HCT116 (cell line): ENCODE measurements at regions not wholly inside any gene's neighbourhood (a gene's known extent, or its start where the extent isn't known, plus 50 kb on each side); places are given as distances from the start of the nearest gene placed in this dataset.

Experiments used
- ATAC-seq: fragments of 200-7000 bp; cut with Tn5 transposase; 2 replicates; pipeline ENCODE4 v1.9.1; 2020; ENCODE audit warnings: mild to moderate bottlenecking, moderate library complexity
- BruUV-seq: library from RNA; stranded (reverse); fragments of 400-500 nt; replicated peaks from 2 replicates; lab custom pipeline; 2021; lab: Mats Ljungman, UMichigan
- CTCF ChIA-PET: fragments of 300-600 bp; sonication (Branson Sonifier 250); formaldehyde crosslinking; loops from one replicate; lab custom pipeline; 2021; ENCODE audit warnings: antibody characterized with exemption; lab: Charles Lee
- POLR2A ChIA-PET: fragments of 300-600, 350-600 bp; sonication (Branson Sonifier 250); formaldehyde crosslinking; loops from one replicate; lab custom pipeline; 2021; ENCODE audit warnings: antibody characterized with exemption; lab: Charles Lee
- RAD21 ChIA-PET, 2 experiments: fragments of 300-600 bp; sonication (Branson Sonifier 250); formaldehyde crosslinking; loops; one replicate each; lab custom pipeline; 2023; ENCODE audit warnings: low total read pairs in 2 of 2; ENCODE audit not compliant: uncharacterized antibody in 2 of 2, unreplicated experiment in 2 of 2, low non-redundant PET in 1 of 2; lab: Charles Lee
- DNase-seq: peaks from one replicate; pipeline ENCODE4 v3.0.0-alpha.2; 2010; ENCODE audit warnings: low read depth, low spot score
- H2AFZ ChIP-seq: fragments of 200-600 bp; shearing (Covaris generic), sonication (generic); 2 replicates; pipeline ENCODE4 v1.6.1; 2017; ENCODE audit warnings: low read depth, mixed run types, mixed read lengths, antibody characterized with exemption, low read length; ENCODE audit not compliant: poor library complexity, severe bottlenecking
- H3K27ac ChIP-seq: 2 replicates; pipeline ENCODE4 v1.5.1; 2012; ENCODE audit warnings: low read depth, low read length
- H3K27me3 ChIP-seq: fragments of 200-600 bp; sonication (generic); 2 replicates; pipeline ENCODE4 v1.6.1; 2016; ENCODE audit warnings: mixed run types, low read length, mixed read lengths; ENCODE audit not compliant: insufficient read depth
- H3K36me3 ChIP-seq, 2 experiments: fragments of 200-500 bp in 1 of 2; fragments of 200-600 bp in 1 of 2; sonication (Bioruptor generic) in 1 of 2; sonication (generic) in 1 of 2; 2 replicates each; pipeline versions ENCODE4 v1.5.1 to v1.6.1; 2014 to 2016; ENCODE audit warnings: low read length in 2 of 2, inconsistent platforms in 1 of 2, mixed read lengths in 1 of 2, mixed run types in 1 of 2; ENCODE audit not compliant: insufficient read depth in 2 of 2, control insufficient read depth in 1 of 2
- H3K4me1 ChIP-seq, 2 experiments: fragments of 200-600 bp in 1 of 2; sonication (generic) in 1 of 2; 2 replicates each; pipeline versions ENCODE4 v1.5.1 to v1.6.1; 2012 to 2017; ENCODE audit warnings: low read length in 2 of 2, inconsistent platforms in 1 of 2, mild to moderate bottlenecking in 1 of 2, mixed read lengths in 1 of 2, mixed run types in 1 of 2, moderate library complexity in 1 of 2; ENCODE audit not compliant: insufficient read depth in 2 of 2, control insufficient read depth in 1 of 2
- H3K4me2 ChIP-seq: fragments of 200-600 bp; sonication (generic); 2 replicates; pipeline ENCODE4 v1.6.1; 2017; ENCODE audit warnings: mixed run types, low read length, mixed read lengths
- H3K4me3 ChIP-seq, 2 experiments: fragments of 200-600 bp in 1 of 2; sonication (generic) in 1 of 2; replicated peaks in 1 of 2; 2 replicates each; pipeline ENCODE4 v1.5.1; 2011 to 2016; ENCODE audit warnings: low read length in 2 of 2, control low read depth in 1 of 2, low read depth in 1 of 2, mild to moderate bottlenecking in 1 of 2, mixed read lengths in 1 of 2, mixed run types in 1 of 2
- H3K79me2 ChIP-seq: fragments of 200-600 bp; sonication (generic); 2 replicates; pipeline ENCODE4 v1.6.1; 2017; ENCODE audit warnings: mild to moderate bottlenecking, mixed run types, low read length, moderate library complexity, mixed read lengths; ENCODE audit not compliant: insufficient read depth
- H3K9ac ChIP-seq: fragments of 200-600 bp; sonication (generic); 2 replicates; pipeline ENCODE4 v1.6.1; 2016; ENCODE audit warnings: low read length, mixed read lengths
- H3K9me2 ChIP-seq: fragments of 200-600 bp; sonication (generic), shearing (Covaris generic); 2 replicates; pipeline ENCODE4 v1.6.1; 2017; ENCODE audit warnings: mixed run types, mild to moderate bottlenecking, moderate library complexity; ENCODE audit not compliant: insufficient read depth
- H3K9me3 ChIP-seq, 2 experiments: fragments of 200-500 bp in 1 of 2; fragments of 200-600 bp in 1 of 2; sonication (Bioruptor generic) in 1 of 2; sonication (generic) in 1 of 2; 2 replicates each; pipeline ENCODE4 v1.6.1; 2014 to 2017; ENCODE audit warnings: low read length in 2 of 2, mixed read lengths in 2 of 2, inconsistent platforms in 1 of 2, low read depth in 1 of 2, mild to moderate bottlenecking in 1 of 2, mixed run types in 1 of 2, moderate library complexity in 1 of 2; ENCODE audit not compliant: control insufficient read depth in 1 of 2, insufficient read depth in 1 of 2
- H4K20me1 ChIP-seq: fragments of 200-600 bp; sonication (generic), shearing (Covaris generic); 2 replicates; pipeline ENCODE4 v1.6.1; 2017; ENCODE audit warnings: mixed run types, mild to moderate bottlenecking, moderate library complexity; ENCODE audit not compliant: insufficient read depth
- CTCF ChIP-seq, 3 experiments: fragments of 200-600 bp in 1 of 3; sonication (generic) in 1 of 3; IDR thresholded peaks in 2 of 3; conservative IDR thresholded peaks in 1 of 3; 2 replicates each; pipeline ENCODE4 v1.5.1; 2012 to 2017; ENCODE audit warnings: low read depth in 2 of 3, low read length in 2 of 3, antibody characterized with exemption in 1 of 3, borderline replicate concordance in 1 of 3, control low read depth in 1 of 3, mild to moderate bottlenecking in 1 of 3, mixed read lengths in 1 of 3, mixed run types in 1 of 3, moderate library complexity in 1 of 3; ENCODE audit not compliant: insufficient read depth in 1 of 3
- EGR1 ChIP-seq: IDR thresholded peaks from 2 replicates; pipeline ENCODE4 v1.6.1; 2012; ENCODE audit warnings: low read depth
- POLR2A ChIP-seq: IDR thresholded peaks from 2 replicates; pipeline ENCODE4 v1.7.0; 2011; ENCODE audit warnings: borderline replicate concordance; ENCODE audit not compliant: insufficient read depth, insufficient read length; ENCODE audit errors: extremely low read depth
- RAD21 ChIP-seq: IDR thresholded peaks from 2 replicates; pipeline ENCODE4 v1.6.1; 2012; ENCODE audit warnings: low read depth, mild to moderate bottlenecking
- TCF7L2 ChIP-seq: IDR thresholded peaks from 2 replicates; pipeline ENCODE4 v1.7.0; 2011; ENCODE audit warnings: borderline replicate concordance, inconsistent platforms; ENCODE audit not compliant: insufficient read depth, insufficient read length; ENCODE audit errors: extremely low read depth
- YY1 ChIP-seq: IDR thresholded peaks from 2 replicates; pipeline ENCODE4 v1.6.1; 2011; ENCODE audit warnings: low read length, low read depth, moderate library complexity, mild to moderate bottlenecking; ENCODE audit not compliant: insufficient replicate concordance; ENCODE audit errors: extremely low read depth
- intact Hi-C: fragments of 100-400 bp; cut with micrococcal nuclease; formaldehyde crosslinking; loops from 2 replicates; pipeline ENCODE4 v1.10.0; 2022
- TF ChIP-seq, protein P1 (sequence below): IDR thresholded peaks from 2 replicates; pipeline ENCODE4 v1.6.1; 2012; ENCODE audit warnings: low read depth
- TF ChIP-seq, protein P2 (sequence below): IDR thresholded peaks from 2 replicates; pipeline ENCODE4 v1.6.1; 2011; ENCODE audit warnings: mild to moderate bottlenecking, low read length, moderate library complexity; ENCODE audit not compliant: insufficient replicate concordance; ENCODE audit errors: extremely low read depth
- TF ChIP-seq, protein P3 (sequence below): IDR thresholded peaks from 2 replicates; pipeline ENCODE4 v1.6.1; 2012

DNA sequence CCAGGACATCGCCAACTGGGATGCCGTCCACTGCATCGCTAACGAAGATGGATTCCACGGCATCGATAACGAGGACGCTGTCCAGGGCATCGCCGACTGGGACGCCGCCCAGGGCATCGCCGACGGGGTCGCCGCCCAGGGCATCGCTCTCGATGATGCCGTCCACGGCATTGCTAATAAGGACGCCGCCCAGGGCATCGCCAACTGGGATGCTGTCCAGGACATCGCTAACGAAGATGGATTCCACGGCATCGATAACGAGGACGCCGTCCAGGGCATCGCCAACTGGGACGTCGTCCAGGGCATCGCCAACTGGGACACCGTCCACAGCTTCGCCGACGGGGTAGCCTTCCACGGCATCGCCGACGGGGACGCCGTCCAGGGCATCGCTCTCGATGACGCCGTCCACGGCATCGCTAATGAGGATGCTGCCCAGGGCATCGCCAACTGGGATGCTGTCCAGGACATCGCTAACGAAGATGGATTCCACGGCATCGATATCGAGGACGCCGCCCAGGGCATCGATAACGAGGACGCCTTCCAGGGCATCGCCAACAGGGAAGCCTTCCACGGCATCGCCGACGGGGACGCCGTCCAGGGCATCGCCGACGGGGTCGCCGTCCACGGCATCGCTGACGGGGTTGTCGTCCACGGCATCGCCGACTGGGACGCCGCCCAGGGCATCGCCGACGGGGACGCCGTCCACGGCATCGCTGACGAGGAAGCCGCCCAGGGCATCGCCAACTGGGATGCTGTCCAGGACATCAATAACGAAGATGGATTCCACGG is 948.4 kb downstream of the TUBA3C start:
- H3K27ac ChIP-seq, result no peak overlapping the region
- RAD21 ChIA-PET, result no interaction called here
- no peaks in the 10 kb centered on the region for H3K27me3 ChIP-seq
- no peak overlapping the region for H3K4me3 ChIP-seq
- H3K79me2 ChIP-seq, result no peaks in the 10 kb centered on the region
- ATAC-seq, result no peak
- TF ChIP-seq POLR2A (no peak), CTCF (IDR thresholded peaks at IDR 0.05 in 2 of 3, conservative IDR thresholded peaks at IDR 0.05 in 1 of 3; ENCODE audit: borderline replicate concordance in 1 of 3, insufficient read depth in 1 of 3, low read depth in 2 of 3, low read length in 2 of 3) (no peak)
- CTCF ChIA-PET, result no interaction called here
- intact Hi-C loops, result no loop called here
- H3K36me3 ChIP-seq, result no peaks in the 10 kb centered on the region
- no peak overlapping the region for H3K4me2 ChIP-seq
- no TSS peak for BruUV-seq
- DNase-seq, result no peak
- H3K9me3 ChIP-seq, result peaks cover 5 to 16% of the 10 kb centered on the region in 2 experiments; a peak in 2 of 4 replicates
- H4K20me1 ChIP-seq, result no peaks in the 10 kb centered on the region
- H3K9me2 ChIP-seq, result no peaks in the 10 kb centered on the region
- POLR2A ChIA-PET, result no interaction called here
- H2AFZ ChIP-seq, result no peak overlapping the region
- no peaks in the 10 kb centered on the region for H3K4me1 ChIP-seq
- no peak overlapping the region for H3K9ac ChIP-seq

DNA sequence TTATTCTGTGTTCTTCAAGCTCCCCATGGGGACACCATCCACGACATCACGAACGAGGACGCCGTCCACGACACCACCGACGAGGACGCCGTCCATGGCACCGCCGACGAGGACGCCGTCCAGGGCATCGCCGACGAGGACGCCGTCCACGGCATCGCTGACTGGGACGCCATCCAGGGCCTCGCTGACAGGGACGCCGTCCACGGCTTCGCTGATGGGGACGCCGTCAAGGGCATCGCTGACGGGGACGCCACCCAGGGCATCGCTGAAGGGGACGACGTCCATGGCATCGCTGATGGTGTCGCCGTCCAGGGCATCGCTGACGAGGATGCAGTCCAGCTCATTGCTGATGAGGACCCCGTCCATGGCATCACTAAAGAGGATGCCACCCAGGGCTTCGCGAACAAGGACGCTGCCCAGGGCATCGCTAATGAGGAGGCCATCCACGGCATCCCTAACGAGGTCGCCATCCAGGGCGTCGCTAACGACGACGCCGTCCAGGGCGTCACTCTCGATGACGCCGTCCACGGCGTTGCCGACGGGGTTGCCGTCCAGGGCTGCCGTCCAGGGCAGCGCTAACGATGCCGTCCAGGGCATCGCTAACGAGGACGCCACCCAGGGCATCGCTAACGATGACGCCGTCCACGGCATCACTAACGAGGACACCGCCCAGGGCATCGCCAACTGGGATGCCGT is 949.2 kb downstream of the TUBA3C start:
- H3K79me2 ChIP-seq, result no peaks in the 10 kb centered on the region
- H3K4me2 ChIP-seq, result no peak overlapping the region
- CTCF ChIA-PET, result no interaction called here
- no peak overlapping the region for H3K4me3 ChIP-seq
- H3K9me3 ChIP-seq, result peaks cover 5 to 16% of the 10 kb centered on the region in 2 experiments; a peak in 2 of 4 replicates
- H3K9me2 ChIP-seq, result no peaks in the 10 kb centered on the region
- no TSS peak for BruUV-seq
- RAD21 ChIA-PET, result no interaction called here
- H3K9ac ChIP-seq, result no peak overlapping the region
- no peak overlapping the region for H2AFZ ChIP-seq
- no peak overlapping the region for H3K27ac ChIP-seq
- POLR2A ChIA-PET, result no interaction called here
- no peaks in the 10 kb centered on the region for H3K4me1 ChIP-seq
- no peak for ATAC-seq
- H3K36me3 ChIP-seq, result no peaks in the 10 kb centered on the region
- intact Hi-C loops, result no loop called here
- H3K27me3 ChIP-seq, result no peaks in the 10 kb centered on the region
- no peak for DNase-seq
- no peaks in the 10 kb centered on the region for H4K20me1 ChIP-seq
- TF ChIP-seq, protein P1, sequence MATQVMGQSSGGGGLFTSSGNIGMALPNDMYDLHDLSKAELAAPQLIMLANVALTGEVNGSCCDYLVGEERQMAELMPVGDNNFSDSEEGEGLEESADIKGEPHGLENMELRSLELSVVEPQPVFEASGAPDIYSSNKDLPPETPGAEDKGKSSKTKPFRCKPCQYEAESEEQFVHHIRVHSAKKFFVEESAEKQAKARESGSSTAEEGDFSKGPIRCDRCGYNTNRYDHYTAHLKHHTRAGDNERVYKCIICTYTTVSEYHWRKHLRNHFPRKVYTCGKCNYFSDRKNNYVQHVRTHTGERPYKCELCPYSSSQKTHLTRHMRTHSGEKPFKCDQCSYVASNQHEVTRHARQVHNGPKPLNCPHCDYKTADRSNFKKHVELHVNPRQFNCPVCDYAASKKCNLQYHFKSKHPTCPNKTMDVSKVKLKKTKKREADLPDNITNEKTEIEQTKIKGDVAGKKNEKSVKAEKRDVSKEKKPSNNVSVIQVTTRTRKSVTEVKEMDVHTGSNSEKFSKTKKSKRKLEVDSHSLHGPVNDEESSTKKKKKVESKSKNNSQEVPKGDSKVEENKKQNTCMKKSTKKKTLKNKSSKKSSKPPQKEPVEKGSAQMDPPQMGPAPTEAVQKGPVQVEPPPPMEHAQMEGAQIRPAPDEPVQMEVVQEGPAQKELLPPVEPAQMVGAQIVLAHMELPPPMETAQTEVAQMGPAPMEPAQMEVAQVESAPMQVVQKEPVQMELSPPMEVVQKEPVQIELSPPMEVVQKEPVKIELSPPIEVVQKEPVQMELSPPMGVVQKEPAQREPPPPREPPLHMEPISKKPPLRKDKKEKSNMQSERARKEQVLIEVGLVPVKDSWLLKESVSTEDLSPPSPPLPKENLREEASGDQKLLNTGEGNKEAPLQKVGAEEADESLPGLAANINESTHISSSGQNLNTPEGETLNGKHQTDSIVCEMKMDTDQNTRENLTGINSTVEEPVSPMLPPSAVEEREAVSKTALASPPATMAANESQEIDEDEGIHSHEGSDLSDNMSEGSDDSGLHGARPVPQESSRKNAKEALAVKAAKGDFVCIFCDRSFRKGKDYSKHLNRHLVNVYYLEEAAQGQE, result no peak
- TF ChIP-seq EGR1, result no peak
- no peak for TF ChIP-seq RAD21
- no peak for TF ChIP-seq YY1
- TF ChIP-seq, protein P2, sequence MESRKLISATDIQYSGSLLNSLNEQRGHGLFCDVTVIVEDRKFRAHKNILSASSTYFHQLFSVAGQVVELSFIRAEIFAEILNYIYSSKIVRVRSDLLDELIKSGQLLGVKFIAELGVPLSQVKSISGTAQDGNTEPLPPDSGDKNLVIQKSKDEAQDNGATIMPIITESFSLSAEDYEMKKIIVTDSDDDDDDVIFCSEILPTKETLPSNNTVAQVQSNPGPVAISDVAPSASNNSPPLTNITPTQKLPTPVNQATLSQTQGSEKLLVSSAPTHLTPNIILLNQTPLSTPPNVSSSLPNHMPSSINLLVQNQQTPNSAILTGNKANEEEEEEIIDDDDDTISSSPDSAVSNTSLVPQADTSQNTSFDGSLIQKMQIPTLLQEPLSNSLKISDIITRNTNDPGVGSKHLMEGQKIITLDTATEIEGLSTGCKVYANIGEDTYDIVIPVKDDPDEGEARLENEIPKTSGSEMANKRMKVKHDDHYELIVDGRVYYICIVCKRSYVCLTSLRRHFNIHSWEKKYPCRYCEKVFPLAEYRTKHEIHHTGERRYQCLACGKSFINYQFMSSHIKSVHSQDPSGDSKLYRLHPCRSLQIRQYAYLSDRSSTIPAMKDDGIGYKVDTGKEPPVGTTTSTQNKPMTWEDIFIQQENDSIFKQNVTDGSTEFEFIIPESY, result no peak
- TF ChIP-seq TCF7L2, result no peak
- TF ChIP-seq, protein P3, sequence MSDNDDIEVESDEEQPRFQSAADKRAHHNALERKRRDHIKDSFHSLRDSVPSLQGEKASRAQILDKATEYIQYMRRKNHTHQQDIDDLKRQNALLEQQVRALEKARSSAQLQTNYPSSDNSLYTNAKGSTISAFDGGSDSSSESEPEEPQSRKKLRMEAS, result no peak
